Endothelial cell of umbilical vein (primary cell): ENCODE measurements at regions not wholly inside any gene's neighbourhood (a gene's known extent, or its start where the extent isn't known, plus 50 kb on each side); places are given as distances from the start of the nearest gene placed in this dataset.

Experiments
- BruUV-seq: library from RNA; stranded (reverse); fragments of 400-500 nt; replicated peaks from 2 replicates; lab custom pipeline; 2021; lab: Mats Ljungman, UMichigan
- CTCF ChIA-PET: fragments of 300-600, 350-600 bp; sonication (Branson Sonifier 250); formaldehyde crosslinking; loops from one replicate; lab custom pipeline; 2021; ENCODE audit warnings: antibody characterized with exemption, inconsistent platforms; lab: Charles Lee
- POLR2A ChIA-PET: fragments of 300-600, 350-600 bp; sonication (Branson Sonifier 250); formaldehyde crosslinking; loops from one replicate; lab custom pipeline; 2021; ENCODE audit warnings: antibody characterized with exemption, inconsistent platforms; lab: Charles Lee
- DNase-seq: peaks from one replicate; pipeline ENCODE4 v3.0.0-alpha.2; 2011; ENCODE audit warnings: low read depth, low spot score
- FAIRE-seq: peaks from 2 replicates; lab custom pipeline; 2011; peaks lifted over from hg19 to GRCh38; lab: Jason Lieb, UNC
- H2AFZ ChIP-seq: 2 replicates; pipeline ENCODE4 v1.6.0; 2012; ENCODE audit warnings: low read depth, low read length, control low read depth, inconsistent platforms
- H3K27ac ChIP-seq: 2 replicates; pipeline ENCODE4 v1.5.1; 2011; ENCODE audit warnings: low read depth, mild to moderate bottlenecking, control low read depth, low read length, moderate library complexity; ENCODE audit not compliant: insufficient read depth
- H3K27me3 ChIP-seq, 2 experiments: 2 replicates each; pipeline versions ENCODE4 v1.6.0 to v1.6.1; 2011; ENCODE audit warnings: low read length in 2 of 2, mixed read lengths in 1 of 2; ENCODE audit not compliant: control insufficient read depth in 2 of 2, insufficient read depth in 2 of 2
- H3K36me3 ChIP-seq, 2 experiments: 2 replicates in 1 of 2; 3 replicates in 1 of 2; pipeline ENCODE4 v1.5.1; 2011; ENCODE audit warnings: low read length in 2 of 2, mild to moderate bottlenecking in 1 of 2, moderate library complexity in 1 of 2; ENCODE audit not compliant: control insufficient read depth in 2 of 2, insufficient read depth in 2 of 2; ENCODE audit errors: extremely low read depth in 1 of 2
- H3K4me1 ChIP-seq: 3 replicates; pipeline ENCODE4 v1.5.1; 2011; ENCODE audit warnings: mild to moderate bottlenecking, low read length; ENCODE audit not compliant: control insufficient read depth, insufficient read depth; ENCODE audit errors: extremely low read depth
- H3K4me2 ChIP-seq: 2 replicates; pipeline ENCODE4 v1.6.1; 2011; ENCODE audit warnings: low read length, control low read depth, mixed read lengths; ENCODE audit not compliant: insufficient read depth
- H3K4me3 ChIP-seq, 3 experiments: fragments of 200-600 bp in 1 of 3; sonication (generic), shearing (Covaris generic) in 1 of 3; replicated peaks in 1 of 3; 2 replicates each; pipeline ENCODE4 v1.5.1; 2011 to 2016; ENCODE audit warnings: control low read depth in 3 of 3, low read length in 3 of 3, mild to moderate bottlenecking in 2 of 3, inconsistent platforms in 1 of 3, low read depth in 1 of 3, moderate library complexity in 1 of 3; ENCODE audit not compliant: insufficient read depth in 1 of 3
- H3K79me2 ChIP-seq: 2 replicates; pipeline ENCODE4 v1.6.0; 2012; ENCODE audit warnings: low read length, inconsistent platforms; ENCODE audit not compliant: control insufficient read depth, insufficient read depth
- H3K9ac ChIP-seq: replicated peaks from 2 replicates; pipeline ENCODE3; 2011; ENCODE audit warnings: low read length, control low read depth; ENCODE audit not compliant: insufficient read depth; ENCODE audit errors: extremely low read depth
- H3K9me1 ChIP-seq: replicated peaks from 3 replicates; pipeline ENCODE4 v1.6.0; 2011; ENCODE audit warnings: mild to moderate bottlenecking, low read length; ENCODE audit not compliant: control insufficient read depth, insufficient read depth; ENCODE audit errors: extremely low read depth
- H3K9me3 ChIP-seq: replicated peaks from 2 replicates; pipeline ENCODE4 v1.5.1; 2012; ENCODE audit warnings: low read length, inconsistent platforms; ENCODE audit not compliant: control insufficient read depth, insufficient read depth
- H4K20me1 ChIP-seq: replicated peaks from 2 replicates; pipeline ENCODE3; 2011; ENCODE audit warnings: mild to moderate bottlenecking, low read length; ENCODE audit not compliant: control insufficient read depth, insufficient read depth; ENCODE audit errors: extremely low read depth
- CTCF ChIP-seq, 2 donors: IDR thresholded peaks; 1 replicate in 1 of 2; 2 replicates in 1 of 2; pipeline ENCODE4 v1.5.1; 2011; ENCODE audit warnings: low read length in 2 of 2, mild to moderate bottlenecking in 2 of 2, moderate library complexity in 2 of 2, control low read depth in 1 of 2, inconsistent platforms in 1 of 2, low read depth in 1 of 2; ENCODE audit not compliant: insufficient read depth in 1 of 2; ENCODE audit errors: extremely low read depth in 1 of 2
- EZH2 ChIP-seq: IDR thresholded peaks from 2 replicates; pipeline ENCODE4 v1.6.1; 2012; ENCODE audit warnings: borderline replicate concordance, low read depth, mild to moderate bottlenecking, moderate library complexity, low read length, inconsistent platforms; ENCODE audit not compliant: severe bottlenecking
- FOS ChIP-seq: IDR thresholded peaks from 2 replicates; pipeline ENCODE4 v1.6.1; 2011; ENCODE audit warnings: mild to moderate bottlenecking, low read length, moderate library complexity, borderline replicate concordance; ENCODE audit not compliant: insufficient read depth
- GATA2 ChIP-seq: IDR thresholded peaks from 2 replicates; pipeline ENCODE4 v1.7.0; 2011; ENCODE audit warnings: low read depth, mild to moderate bottlenecking, moderate library complexity, mixed read lengths, low read length; ENCODE audit not compliant: insufficient read length, insufficient read depth
- JUN ChIP-seq: IDR thresholded peaks from 2 replicates; pipeline ENCODE4 v1.6.1; 2011; ENCODE audit warnings: borderline replicate concordance, low read depth; ENCODE audit not compliant: insufficient read length, insufficient read depth
- POLR2A ChIP-seq: IDR thresholded peaks from 2 replicates; pipeline ENCODE4 v1.6.1; 2012; ENCODE audit warnings: low read depth, mild to moderate bottlenecking, control low read depth, low read length
- dilution Hi-C: fragments of 300-500 bp; cut with MboI; formaldehyde crosslinking; loops from one replicate; pipeline ENCODE4 v1.15.0; 2019; ENCODE audit warnings: low sequenced_read_pairs; ENCODE audit not compliant: extremely low pct_ligation_motif_present
- intact Hi-C: fragments of 100-400 bp; cut with micrococcal nuclease; formaldehyde crosslinking; loops from one replicate; pipeline ENCODE4 v1.10.0; 2022

DNA sequence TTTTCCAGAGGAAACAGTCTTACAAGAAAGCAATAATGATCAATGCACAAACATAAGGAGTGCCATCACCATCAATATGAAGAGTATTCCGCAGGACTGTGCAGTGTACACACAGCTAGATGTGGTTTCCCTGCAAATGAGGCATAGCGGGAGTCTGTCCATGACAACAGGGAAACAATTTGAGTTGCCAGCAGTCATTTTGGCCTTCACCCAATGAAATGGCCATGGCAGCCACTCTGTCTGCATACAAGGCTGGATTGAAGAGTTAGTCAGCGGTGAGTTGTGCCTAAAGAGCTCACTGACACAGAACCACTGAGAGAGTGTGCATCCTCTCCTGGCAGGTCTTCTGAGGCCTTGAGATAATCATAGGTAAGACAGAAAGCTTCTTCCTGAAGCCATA is 303.3 kb downstream of the IPMK start:
- H3K9me3 ChIP-seq = no peaks in the 10 kb centered on the region
- DNase-seq (no peak), FAIRE-seq (no peak)
- H3K36me3 ChIP-seq = no peaks in the 10 kb centered on the region
- no peak overlapping the region for H2AFZ ChIP-seq
- H3K27me3 ChIP-seq = no peaks in the 10 kb centered on the region
- no peak overlapping the region for H3K9ac ChIP-seq
- H3K79me2 ChIP-seq = no peaks in the 10 kb centered on the region
- ChIA-PET POLR2A (no interaction called here), CTCF (no interaction called here)
- dilution Hi-C loops (no loop called here), intact Hi-C loops (no loop called here)
- H3K9me1 ChIP-seq = no peaks in the 10 kb centered on the region
- no peaks in the 10 kb centered on the region for H4K20me1 ChIP-seq
- no peak overlapping the region for H3K27ac ChIP-seq
- no TSS peak for BruUV-seq
- no peak overlapping the region for H3K4me2 ChIP-seq
- no peaks in the 10 kb centered on the region for H3K4me1 ChIP-seq
- TF ChIP-seq EZH2 (no peak), FOS (no peak), GATA2 (no peak)
- H3K4me3 ChIP-seq = no peak overlapping the region

- POLR2A ChIA-PET = no interaction called here
- dilution Hi-C loops = no loop called here
Observed at GRCh38 chr10:57963546-57963945, 304.1 kb downstream of the IPMK start.

More at GRCh38 chr10:57963546-57963945, 304.1 kb downstream of the IPMK start:
- CTCF ChIA-PET = no interaction called here
- intact Hi-C loops = no loop called here
- no peaks in the 10 kb centered on the region for H3K4me1 ChIP-seq
- no peak overlapping the region for H3K4me3 ChIP-seq
- H2AFZ ChIP-seq = no peak overlapping the region
- no peaks in the 10 kb centered on the region for H3K36me3 ChIP-seq
- H4K20me1 ChIP-seq = no peaks in the 10 kb centered on the region
- no peaks in the 10 kb centered on the region for H3K9me1 ChIP-seq
- no peaks in the 10 kb centered on the region for H3K79me2 ChIP-seq
- no TSS peak for BruUV-seq
- FAIRE-seq (no peak), DNase-seq (no peak)
- no peaks in the 10 kb centered on the region for H3K9me3 ChIP-seq
- TF ChIP-seq FOS = no peak
- TF ChIP-seq POLR2A = no peak
- no peak for TF ChIP-seq GATA2
- no peak for TF ChIP-seq JUN
- TF ChIP-seq CTCF (IDR thresholded peaks at IDR 0.05; ENCODE audit: extremely low read depth in 1 of 2, insufficient read depth in 1 of 2, low read depth in 1 of 2, low read length in 2 of 2) = no peak
- H3K4me2 ChIP-seq = no peak overlapping the region
- H3K27ac ChIP-seq = no peak overlapping the region
- no peak overlapping the region for H3K9ac ChIP-seq
- no peaks in the 10 kb centered on the region for H3K27me3 ChIP-seq
